ENCODE measurements at regions not wholly inside any gene's neighbourhood (a gene's known extent, or its start where the extent isn't known, plus 50 kb on each side); places are given as distances from the start of the nearest gene placed in this dataset.

- Histone ChIP-seq H3K36me3 (ENCODE audit: low read depth) (no peaks in the 10 kb centered on the region), H3K27ac (ENCODE audit: poor library complexity, severe bottlenecking) (peak overlapping the region; percentile 91), H3K9me3 (ENCODE audit: severe bottlenecking) (no peaks in the 10 kb centered on the region), H3K27me3 (ENCODE audit: insufficient read depth, poor library complexity, severe bottlenecking) (no peaks in the 10 kb centered on the region), H3K4me1 (ENCODE audit: insufficient read depth, poor library complexity, severe bottlenecking) (peaks cover 32% of the 10 kb centered on the region), H3K4me3 (ENCODE audit: severe bottlenecking) (no peak overlapping the region)
- no peak for TF ChIP-seq CTCF (IDR thresholded peaks at IDR 0.05; ENCODE audit: poor library complexity, severe bottlenecking)
- DNase-seq (ENCODE audit: low spot score) (peak; percentile 74), ATAC-seq (ENCODE audit: low read depth) (peak; percentile 76)
Measured at GRCh38 chr10:125263551-125263950, 103.2 kb upstream of the CTBP2 start.

GRCh38 chr10:125262920-125263319, 102.6 kb upstream of the CTBP2 start:
- ATAC-seq (ENCODE audit: low read depth): no peak

GRCh38 chr10:125262409-125262808, 102.0 kb upstream of the CTBP2 start:
- H3K9me3 ChIP-seq (ENCODE audit: severe bottlenecking): no peaks in the 10 kb centered on the region
- peak overlapping the region; percentile 91 for H3K27ac ChIP-seq (ENCODE audit: poor library complexity, severe bottlenecking)
- H3K27me3 ChIP-seq (ENCODE audit: insufficient read depth, poor library complexity, severe bottlenecking): no peaks in the 10 kb centered on the region
- ATAC-seq (ENCODE audit: low read depth) (no peak), DNase-seq (ENCODE audit: low spot score) (no peak)
- TF ChIP-seq CTCF (IDR thresholded peaks at IDR 0.05; ENCODE audit: poor library complexity, severe bottlenecking): no peak
- H3K4me3 ChIP-seq (ENCODE audit: severe bottlenecking): no peak overlapping the region
- H3K36me3 ChIP-seq (ENCODE audit: low read depth): no peaks in the 10 kb centered on the region
- H3K4me1 ChIP-seq (ENCODE audit: insufficient read depth, poor library complexity, severe bottlenecking): peaks cover 38% of the 10 kb centered on the region

More at GRCh38 chr10:125262920-125263319, 102.6 kb upstream of the CTBP2 start:
- Histone ChIP-seq H3K27ac (ENCODE audit: poor library complexity, severe bottlenecking) (peak overlapping the region; percentile 91), H3K36me3 (ENCODE audit: low read depth) (no peaks in the 10 kb centered on the region), H3K4me1 (ENCODE audit: insufficient read depth, poor library complexity, severe bottlenecking) (peaks cover 37% of the 10 kb centered on the region), H3K27me3 (ENCODE audit: insufficient read depth, poor library complexity, severe bottlenecking) (no peaks in the 10 kb centered on the region), H3K4me3 (ENCODE audit: severe bottlenecking) (no peak overlapping the region), H3K9me3 (ENCODE audit: severe bottlenecking) (no peaks in the 10 kb centered on the region)
- DNase-seq (ENCODE audit: low spot score): no peak
- no peak for TF ChIP-seq CTCF (IDR thresholded peaks at IDR 0.05; ENCODE audit: poor library complexity, severe bottlenecking)

- Histone ChIP-seq H3K4me1 (ENCODE audit: insufficient read depth, poor library complexity, severe bottlenecking) (peaks cover 38% of the 10 kb centered on the region), H3K9me3 (ENCODE audit: severe bottlenecking) (no peaks in the 10 kb centered on the region), H3K4me3 (ENCODE audit: severe bottlenecking) (no peak overlapping the region), H3K27ac (ENCODE audit: poor library complexity, severe bottlenecking) (no peak overlapping the region), H3K27me3 (ENCODE audit: insufficient read depth, poor library complexity, severe bottlenecking) (no peaks in the 10 kb centered on the region), H3K36me3 (ENCODE audit: low read depth) (no peaks in the 10 kb centered on the region)
- ATAC-seq (ENCODE audit: low read depth) (no peak), DNase-seq (ENCODE audit: low spot score) (no peak)
- no peak for TF ChIP-seq CTCF (IDR thresholded peaks at IDR 0.05; ENCODE audit: poor library complexity, severe bottlenecking)
Measured at GRCh38 chr10:125261491-125262186, 101.3 kb upstream of the CTBP2 start.

GRCh38 chr10:125260260-125260659, 99.9 kb upstream of the CTBP2 start:
- Histone ChIP-seq H3K36me3 (ENCODE audit: low read depth) (no peaks in the 10 kb centered on the region), H3K4me1 (ENCODE audit: insufficient read depth, poor library complexity, severe bottlenecking) (peaks cover 34% of the 10 kb centered on the region), H3K9me3 (ENCODE audit: severe bottlenecking) (no peaks in the 10 kb centered on the region), H3K4me3 (ENCODE audit: severe bottlenecking) (no peak overlapping the region), H3K27me3 (ENCODE audit: insufficient read depth, poor library complexity, severe bottlenecking) (no peaks in the 10 kb centered on the region), H3K27ac (ENCODE audit: poor library complexity, severe bottlenecking) (no peak overlapping the region)
- no peak for TF ChIP-seq CTCF (IDR thresholded peaks at IDR 0.05; ENCODE audit: poor library complexity, severe bottlenecking)
- ATAC-seq (ENCODE audit: low read depth) (no peak), DNase-seq (ENCODE audit: low spot score) (no peak)

Measured in RWPE2 (cell line).